SK-N-SH (cell line): ENCODE measurements at regions not wholly inside any gene's neighbourhood (a gene's known extent, or its start where the extent isn't known, plus 50 kb on each side); places are given as distances from the start of the nearest gene placed in this dataset.

Experiments
- CTCF ChIA-PET: fragments of 300-600, 350-600 bp; formaldehyde crosslinking; extraction: SDS; loops from one replicate; lab custom pipeline; 2021; lab: Yijun Ruan, JAX
- POLR2A ChIA-PET: fragments of 350-600 bp; sonication (Branson Sonifier 250); formaldehyde crosslinking; extraction: SDS; loops from one replicate; lab custom pipeline; 2020; ENCODE audit warnings: antibody characterized with exemption, inconsistent platforms; lab: Yijun Ruan, JAX
- DNase-seq: peaks from one replicate; pipeline ENCODE4 v3.0.0; 2012
- H2AFZ ChIP-seq: fragments of 200-600 bp; sonication (generic); 2 replicates; pipeline ENCODE4 v1.8.1; 2016; ENCODE audit warnings: antibody characterized with exemption, mild to moderate bottlenecking, low read depth
- H3F3A ChIP-seq: fragments of 200-600 bp; sonication (generic); replicated peaks from 2 replicates; pipeline ENCODE3; 2016; ENCODE audit warnings: antibody characterized with exemption, mild to moderate bottlenecking; ENCODE audit not compliant: insufficient read depth
- H3K27ac ChIP-seq, 2 experiments: fragments of 200-500 bp in 1 of 2; fragments of 200-600 bp in 1 of 2; sonication (Bioruptor generic) in 1 of 2; sonication (generic), shearing (Covaris generic) in 1 of 2; 2 replicates each; pipeline versions ENCODE4 v1.5.1 to v1.6.1; 2014 to 2016; ENCODE audit warnings: low read depth in 2 of 2, inconsistent platforms in 1 of 2, low read length in 1 of 2, mild to moderate bottlenecking in 1 of 2, mixed read lengths in 1 of 2
- H3K27me3 ChIP-seq: fragments of 200-600 bp; sonication (generic), shearing (Covaris generic); 2 replicates; pipeline ENCODE4 v1.6.1; 2016; ENCODE audit warnings: mixed run types; ENCODE audit not compliant: insufficient read depth
- H3K36me3 ChIP-seq, 2 experiments: fragments of 200-500 bp in 1 of 2; fragments of 200-600 bp in 1 of 2; sonication (Bioruptor generic) in 1 of 2; sonication (generic) in 1 of 2; replicated peaks in 1 of 2; 2 replicates each; pipeline versions ENCODE3 to v1.5.1; 2014 to 2016; ENCODE audit warnings: low read length in 1 of 2, mild to moderate bottlenecking in 1 of 2; ENCODE audit not compliant: insufficient read depth in 2 of 2, control insufficient read depth in 1 of 2
- H3K4me1 ChIP-seq, 2 experiments: fragments of 200-500 bp in 1 of 2; fragments of 200-600 bp in 1 of 2; sonication (Bioruptor generic) in 1 of 2; sonication (generic), shearing (Covaris generic) in 1 of 2; 2 replicates each; pipeline versions ENCODE4 v1.5.1 to v1.6.1; 2014 to 2016; ENCODE audit warnings: low read depth in 1 of 2, low read length in 1 of 2, mixed run types in 1 of 2; ENCODE audit not compliant: insufficient read depth in 2 of 2, control insufficient read depth in 1 of 2
- H3K4me2 ChIP-seq: fragments of 200-600 bp; sonication (generic), shearing (Covaris generic); 2 replicates; pipeline ENCODE4 v1.6.1; 2017; ENCODE audit warnings: mixed run types
- H3K4me3 ChIP-seq, 2 experiments: fragments of 200-500 bp in 1 of 2; fragments of 200-600 bp in 1 of 2; sonication (Bioruptor generic) in 1 of 2; sonication (generic), shearing (Covaris generic) in 1 of 2; 2 replicates each; pipeline versions ENCODE4 v1.5.1 to v1.8.1; 2014 to 2016; ENCODE audit warnings: low read depth in 2 of 2, inconsistent platforms in 1 of 2, low read length in 1 of 2, mild to moderate bottlenecking in 1 of 2, mixed read lengths in 1 of 2, moderate library complexity in 1 of 2
- H3K79me2 ChIP-seq: fragments of 200-600 bp; sonication (generic); 2 replicates; pipeline ENCODE4 v1.8.1; 2017; ENCODE audit warnings: mild to moderate bottlenecking; ENCODE audit not compliant: insufficient read depth
- H3K9ac ChIP-seq: fragments of 200-600 bp; sonication (generic); 2 replicates; pipeline ENCODE4 v1.6.1; 2017; ENCODE audit warnings: mixed run types
- H3K9me2 ChIP-seq: fragments of 200-600 bp; sonication (generic); 2 replicates; pipeline ENCODE4 v1.6.1; 2017; ENCODE audit warnings: mixed run types
- H3K9me3 ChIP-seq: fragments of 200-600 bp; sonication (generic); 2 replicates; pipeline ENCODE4 v1.6.1; 2017; ENCODE audit warnings: mixed run types, mild to moderate bottlenecking, moderate library complexity
- H4K20me1 ChIP-seq: fragments of 200-600 bp; sonication (generic); 2 replicates; pipeline ENCODE4 v1.6.1; 2017; ENCODE audit warnings: mild to moderate bottlenecking, mixed run types; ENCODE audit not compliant: insufficient read depth
- CHD2 ChIP-seq: fragments of 150-350 bp; IDR thresholded peaks from 2 replicates; pipeline ENCODE4 v1.6.1; 2018; ENCODE audit warnings: low read length; ENCODE audit not compliant: partially characterized antibody
- EP300 ChIP-seq, 2 experiments: IDR thresholded peaks; 2 replicates each; pipeline versions ENCODE4 v1.4.0 to v1.6.1; 2012; ENCODE audit warnings: borderline replicate concordance in 1 of 2, low read depth in 1 of 2, low read length in 1 of 2
- FOXJ3 ChIP-seq: sonication (generic); formaldehyde crosslinking; IDR thresholded peaks from 2 replicates; pipeline ENCODE4 v1.5.1; 2020; ENCODE audit warnings: mild to moderate bottlenecking, missing genetic modification reagents
- FOXM1 ChIP-seq: IDR thresholded peaks from 2 replicates; pipeline ENCODE4 v1.4.0; 2012; ENCODE audit warnings: low read depth, mild to moderate bottlenecking
- JUND ChIP-seq: IDR thresholded peaks from 2 replicates; pipeline ENCODE4 v1.4.0; 2012
- MAX ChIP-seq: IDR thresholded peaks from 2 replicates; pipeline ENCODE4 v1.4.0; 2012; ENCODE audit warnings: low read depth
- MEF2A ChIP-seq: IDR thresholded peaks from 2 replicates; pipeline ENCODE4 v1.4.0; 2012; ENCODE audit warnings: low read depth, borderline replicate concordance
- MXI1 ChIP-seq: IDR thresholded peaks from 2 replicates; pipeline ENCODE4 v1.6.1; 2012; ENCODE audit warnings: mild to moderate bottlenecking, low read depth, low read length, improper control_type of control experiment
- NFIC ChIP-seq: IDR thresholded peaks from 2 replicates; pipeline ENCODE4 v1.4.0; 2012; ENCODE audit warnings: borderline replicate concordance
- RAD21 ChIP-seq: IDR thresholded peaks from 2 replicates; pipeline ENCODE4 v1.6.1; 2012; ENCODE audit warnings: mild to moderate bottlenecking, low read length
- REST ChIP-seq: IDR thresholded peaks from 2 replicates; pipeline ENCODE4 v1.6.1; 2012; ENCODE audit warnings: mild to moderate bottlenecking, low read depth, low read length, moderate library complexity
- RFX5 ChIP-seq: IDR thresholded peaks from 2 replicates; pipeline ENCODE4 v1.6.1; 2012; ENCODE audit warnings: mild to moderate bottlenecking, improper control_type of control experiment, low read length
- RXRA ChIP-seq: IDR thresholded peaks from 2 replicates; pipeline ENCODE4 v1.4.0; 2012; ENCODE audit warnings: low read depth, mild to moderate bottlenecking, borderline replicate concordance
- SIN3A ChIP-seq: IDR thresholded peaks from 2 replicates; pipeline ENCODE4 v1.6.1; 2012; ENCODE audit warnings: low read depth, mild to moderate bottlenecking, low read length, moderate library complexity, borderline replicate concordance
- TEAD4 ChIP-seq: IDR thresholded peaks from 2 replicates; pipeline ENCODE4 v1.4.0; 2012; ENCODE audit warnings: mild to moderate bottlenecking, borderline replicate concordance; ENCODE audit not compliant: insufficient read depth
- USF1 ChIP-seq: IDR thresholded peaks from 2 replicates; pipeline ENCODE4 v1.4.0; 2012; ENCODE audit warnings: low read depth, borderline replicate concordance
- USF2 ChIP-seq: fragments of 150-350 bp; IDR thresholded peaks from 2 replicates; pipeline ENCODE4 v1.6.1; 2017; ENCODE audit warnings: antibody characterized with exemption, low read length, low read depth, borderline replicate concordance
- WGBS: methylation state at CpG from one replicate; pipeline ENCODE4 v1.1.6; 2017; ENCODE audit warnings: low lambda C conversion rate; 5-methylcytosine and 5-hydroxymethylcytosine counted together

- TF ChIP-seq MAX = no peak
- TF ChIP-seq, all 33 proteins: peak for 0
Observed at GRCh38 chr3:81436182-81436581, 325.3 kb downstream of the GBE1 start (continued).

- H3K4me2 ChIP-seq = no peak overlapping the region
- H3K9me2 ChIP-seq = no peaks in the 10 kb centered on the region
- no peak for DNase-seq
- H3K79me2 ChIP-seq = no peaks in the 10 kb centered on the region
- WGBS = 92% methylated on average over 1 of the region's 1 CpG
- no peak overlapping the region for H3K9ac ChIP-seq
- ChIA-PET POLR2A (no interaction called here), CTCF (interaction anchor here (2.1 kb wide), 1 partner anchor 55 kb away, joined by 7 read pairs; no protein-coding TSS in a partner anchor)
- H4K20me1 ChIP-seq = no peaks in the 10 kb centered on the region
- TF ChIP-seq RAD21 (no peak), CHD2 (no peak), RFX5 (no peak), USF1 (no peak), FOXM1 (no peak), SIN3A (no peak), NFIC (no peak), MEF2A (no peak), EP300 (IDR thresholded peaks at IDR 0.05; ENCODE audit: borderline replicate concordance in 1 of 2, low read depth in 1 of 2, low read length in 1 of 2) (no peak), JUND (no peak), RXRA (no peak), USF2 (no peak), FOXJ3 (CRISPR knock-in tag) (no peak), REST (no peak), TEAD4 (no peak), MXI1 (no peak)
- H3K9me3 ChIP-seq = no peaks in the 10 kb centered on the region
- no peak overlapping the region for H3K4me3 ChIP-seq
- H2AFZ ChIP-seq = no peak overlapping the region
- H3K27ac ChIP-seq = no peak overlapping the region
- no peaks in the 10 kb centered on the region for H3K27me3 ChIP-seq
- H3K4me1 ChIP-seq = peaks cover 0 to 2% of the 10 kb centered on the region in 2 experiments; a peak in 1 of 4 replicates
- H3K36me3 ChIP-seq = no peaks in the 10 kb centered on the region
- no peaks in the 10 kb centered on the region for H3F3A ChIP-seq
Observed at GRCh38 chr3:81435050-81435449, 326.4 kb downstream of the GBE1 start.
